GM23338 (cell line): ENCODE measurements at regions not wholly inside any gene's neighbourhood (a gene's known extent, or its start where the extent isn't known, plus 50 kb on each side); places are given as distances from the start of the nearest gene placed in this dataset.
"Not testable (repeated sequence)": the region's sequence is repeated elsewhere in the genome, so short reads cannot be mapped to it uniquely, and the experiment has no call there.

ENCODE experiments used
- ATAC-seq: fragments of 200-7000 bp; cut with Tn5 transposase; 3 replicates; pipeline ENCODE4 v1.9.1; 2020
- DNase-seq: peaks from one replicate; pipeline ENCODE4 v3.0.0-alpha.2; 2015; ENCODE audit warnings: low spot score
- H2AFZ ChIP-seq: fragments of 200-600 bp; sonication (generic); 2 replicates; pipeline ENCODE4 v1.8.0; 2016; ENCODE audit warnings: antibody characterized with exemption, mild to moderate bottlenecking, moderate library complexity
- H3F3A ChIP-seq: fragments of 200-600 bp; sonication (generic); replicated peaks from 2 replicates; pipeline ENCODE4 v1.8.0; 2017; ENCODE audit warnings: antibody characterized with exemption, mixed run types, low read depth
- H3K27ac ChIP-seq: fragments of 200-600 bp; sonication (generic); 2 replicates; pipeline ENCODE4 v1.6.1; 2016; ENCODE audit warnings: low read depth
- H3K27me3 ChIP-seq: fragments of 200-600 bp; sonication (generic); 2 replicates; pipeline ENCODE4 v1.8.0; 2016; ENCODE audit warnings: mild to moderate bottlenecking, mixed run types, moderate library complexity; ENCODE audit not compliant: insufficient read depth
- H3K36me3 ChIP-seq: fragments of 200-600 bp; sonication (generic); 2 replicates; pipeline ENCODE4 v1.8.0; 2016; ENCODE audit warnings: mild to moderate bottlenecking; ENCODE audit not compliant: insufficient read depth
- H3K4me1 ChIP-seq: fragments of 200-600 bp; sonication (generic); 2 replicates; pipeline ENCODE4 v1.8.0; 2016; ENCODE audit warnings: mild to moderate bottlenecking, moderate library complexity; ENCODE audit not compliant: insufficient read depth
- H3K4me2 ChIP-seq: fragments of 200-600 bp; sonication (generic); 2 replicates; pipeline ENCODE4 v1.7.1; 2017; ENCODE audit warnings: mixed run types
- H3K4me3 ChIP-seq: fragments of 200-600 bp; sonication (generic); 2 replicates; pipeline ENCODE4 v1.6.1; 2016; ENCODE audit warnings: mixed run types
- H3K79me2 ChIP-seq: fragments of 200-600 bp; sonication (generic); replicated peaks from 2 replicates; pipeline ENCODE4 v1.8.0; 2017; ENCODE audit warnings: mild to moderate bottlenecking; ENCODE audit not compliant: insufficient read depth
- H3K9me2 ChIP-seq: fragments of 200-600 bp; sonication (generic); 2 replicates; pipeline ENCODE4 v1.8.0; 2017; ENCODE audit not compliant: insufficient read depth
- H4K20me1 ChIP-seq: fragments of 200-600 bp; sonication (generic); replicated peaks from 2 replicates; pipeline ENCODE4 v1.8.0; 2017; ENCODE audit warnings: mild to moderate bottlenecking; ENCODE audit not compliant: insufficient read depth
- H3K27ac Mint-ChIP-seq: 2 replicates; pipeline ENCODE4 v1.8.0; 2020; ENCODE audit warnings: inconsistent platforms, mild to moderate bottlenecking, moderate library complexity, mixed read lengths
- H3K27me3 Mint-ChIP-seq: 3 replicates; pipeline ENCODE4 v1.8.0; 2022; ENCODE audit warnings: low read depth, mild to moderate bottlenecking, moderate library complexity, mixed read lengths, inconsistent platforms; ENCODE audit not compliant: insufficient read depth, poor library complexity
- H3K36me3 Mint-ChIP-seq: 3 replicates; pipeline ENCODE4 v1.8.0; 2021; ENCODE audit warnings: low read depth, mild to moderate bottlenecking, inconsistent platforms, moderate library complexity, mixed read lengths
- H3K4me1 Mint-ChIP-seq: 3 replicates; pipeline ENCODE4 v1.8.0; 2020; ENCODE audit warnings: mild to moderate bottlenecking, inconsistent platforms, mixed read lengths
- H3K4me3 Mint-ChIP-seq: 3 replicates; pipeline ENCODE4 v1.8.0; 2021; ENCODE audit warnings: moderate library complexity, mild to moderate bottlenecking, inconsistent platforms, mixed read lengths
- H3K9me3 Mint-ChIP-seq: 3 replicates; pipeline ENCODE4 v1.8.0; 2020; ENCODE audit warnings: moderate library complexity, mild to moderate bottlenecking, inconsistent platforms, mixed read lengths
- CREB1 ChIP-seq: fragments of 250-450 bp; sonication (Bioruptor Pico); IDR thresholded peaks from 2 replicates; pipeline ENCODE4 v1.5.0; 2020; ENCODE audit warnings: low read depth, mild to moderate bottlenecking, moderate library complexity
- EZH2 ChIP-seq: fragments of 200-600 bp; sonication (generic); IDR thresholded peaks from one replicate; pipeline ENCODE4 v1.8.0; 2017; ENCODE audit warnings: antibody characterized with exemption, mild to moderate bottlenecking, low read depth; ENCODE audit not compliant: unreplicated experiment
- EZH2phosphoT487 ChIP-seq: fragments of 200-600 bp; sonication (generic); IDR thresholded peaks from one replicate; pipeline ENCODE4 v1.8.1; 2018; ENCODE audit warnings: antibody characterized with exemption; ENCODE audit not compliant: unreplicated experiment
- JUNB ChIP-seq: IDR thresholded peaks from one replicate; pipeline ENCODE4 v1.6.1; 2016; ENCODE audit warnings: antibody characterized with exemption; ENCODE audit not compliant: unreplicated experiment
- NANOG ChIP-seq: IDR thresholded peaks from 2 replicates; pipeline ENCODE4 v1.6.1; 2016; ENCODE audit warnings: antibody characterized with exemption, borderline replicate concordance
- POLR2AphosphoS5 ChIP-seq: IDR thresholded peaks from 2 replicates; pipeline ENCODE4 v1.6.1; 2016; ENCODE audit warnings: antibody characterized with exemption, low read depth
- STAT1 ChIP-seq: IDR thresholded peaks from one replicate; pipeline ENCODE4 v1.6.1; 2016; ENCODE audit warnings: antibody characterized with exemption; ENCODE audit not compliant: unreplicated experiment
- ZNF114 ChIP-seq: fragments of 250-450 bp; sonication (Bioruptor Pico); IDR thresholded peaks from 2 replicates; pipeline ENCODE4 v1.5.0; 2020; ENCODE audit warnings: mild to moderate bottlenecking, moderate library complexity
- ZNF331 ChIP-seq: fragments of 250-450 bp; sonication (Bioruptor Pico); IDR thresholded peaks from 2 replicates; pipeline ENCODE4 v1.5.0; 2020; ENCODE audit warnings: low read depth, mild to moderate bottlenecking, moderate library complexity
- TF ChIP-seq, protein P1 (sequence below): IDR thresholded peaks from 2 replicates; pipeline ENCODE4 v1.6.1; 2016; ENCODE audit warnings: antibody characterized with exemption
- TF ChIP-seq, protein P2 (sequence below): fragments of 250-450 bp; sonication (Bioruptor Pico); IDR thresholded peaks from 2 replicates; pipeline ENCODE4 v1.5.0; 2020; ENCODE audit warnings: mild to moderate bottlenecking, moderate library complexity
- TF ChIP-seq, protein P3 (sequence below), 2 experiments: fragments of 200-600 bp in 1 of 2; sonication (generic) in 1 of 2; conservative IDR thresholded peaks; 2 replicates each; pipeline versions ENCODE4 v1.5.1 to v1.6.1; 2016 to 2017; ENCODE audit warnings: antibody characterized with exemption in 2 of 2, low read depth in 2 of 2, mild to moderate bottlenecking in 2 of 2, moderate library complexity in 1 of 2

DNA sequence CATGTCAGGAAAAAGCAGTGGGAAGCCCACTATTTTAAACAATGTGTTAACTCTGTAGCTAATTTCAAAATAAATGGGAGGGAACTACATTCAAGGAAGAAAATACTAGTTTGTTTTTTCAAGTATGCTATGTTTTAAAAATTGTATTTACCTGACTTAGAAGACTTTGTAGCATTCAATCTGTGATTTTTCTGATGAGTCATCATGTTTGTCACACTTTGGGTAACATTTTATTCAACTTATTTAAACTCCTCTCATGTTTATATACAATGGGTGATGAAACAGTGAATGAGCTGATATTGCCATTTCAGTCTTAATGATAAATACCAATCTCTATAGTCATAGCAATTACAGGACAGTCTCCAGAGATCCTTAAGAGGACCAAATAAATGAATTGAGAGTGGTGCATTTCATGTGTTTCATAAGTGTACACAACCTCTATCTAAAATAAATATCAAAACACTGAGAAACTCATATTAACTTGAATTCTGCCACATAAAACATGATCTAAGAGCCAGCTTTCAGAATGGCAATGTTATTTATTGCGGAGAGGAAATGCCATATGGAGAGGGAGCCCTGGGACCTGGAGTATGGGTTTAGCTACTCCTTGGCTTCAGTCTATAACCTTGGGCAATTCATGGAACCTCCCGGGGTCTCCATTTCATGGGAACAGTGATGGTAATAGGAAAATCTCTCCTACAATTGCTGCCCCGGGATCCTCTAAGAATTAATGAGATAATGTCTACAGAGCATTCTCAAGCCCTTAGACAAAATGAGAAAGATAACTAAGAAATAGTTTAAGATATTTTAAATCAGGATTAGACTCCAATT is 913.9 kb downstream of the TLE4 start:
- Histone ChIP-seq H3K4me3 (no peak overlapping the region), H3K4me1 (no peaks in the 10 kb centered on the region), H3K9me2 (0 out of 2 replicates have a peak, but pooled peaks cover 7% of the 10 kb centered on the region), H3K4me2 (no peak overlapping the region), H2AFZ (no peak overlapping the region), H3K36me3 (no peaks in the 10 kb centered on the region), H3K27ac (no peak overlapping the region), H4K20me1 (no peaks in the 10 kb centered on the region), H3K27me3 (no peaks in the 10 kb centered on the region), H3K79me2 (no peaks in the 10 kb centered on the region), H3F3A (no peaks in the 10 kb centered on the region)
- Mint-ChIP-seq H3K9me3 (peaks cover 5% of the 10 kb centered on the region; the same call in 1 of the 3 replicates), H3K4me3 (no peak overlapping the region), H3K36me3 (peaks cover 4% of the 10 kb centered on the region; the same call in 2 of the 3 replicates), H3K27me3 (peaks cover 2% of the 10 kb centered on the region), H3K4me1 (peaks cover 2% of the 10 kb centered on the region; the same call in 1 of the 3 replicates), H3K27ac (no peak overlapping the region; the same call in 1 of the 2 replicates)
- ATAC-seq (no peak), DNase-seq (no peak)
- no peak for TF ChIP-seq NANOG
- TF ChIP-seq ZNF331 (CRISPR knock-in tag), result no peak
- no peak for TF ChIP-seq POLR2AphosphoS5
- TF ChIP-seq CREB1 (CRISPR knock-in tag), result no peak
- TF ChIP-seq STAT1, result no peak
- TF ChIP-seq, protein P1, sequence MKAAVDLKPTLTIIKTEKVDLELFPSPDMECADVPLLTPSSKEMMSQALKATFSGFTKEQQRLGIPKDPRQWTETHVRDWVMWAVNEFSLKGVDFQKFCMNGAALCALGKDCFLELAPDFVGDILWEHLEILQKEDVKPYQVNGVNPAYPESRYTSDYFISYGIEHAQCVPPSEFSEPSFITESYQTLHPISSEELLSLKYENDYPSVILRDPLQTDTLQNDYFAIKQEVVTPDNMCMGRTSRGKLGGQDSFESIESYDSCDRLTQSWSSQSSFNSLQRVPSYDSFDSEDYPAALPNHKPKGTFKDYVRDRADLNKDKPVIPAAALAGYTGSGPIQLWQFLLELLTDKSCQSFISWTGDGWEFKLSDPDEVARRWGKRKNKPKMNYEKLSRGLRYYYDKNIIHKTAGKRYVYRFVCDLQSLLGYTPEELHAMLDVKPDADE, result no peak
- no peak for TF ChIP-seq EZH2phosphoT487
- TF ChIP-seq JUNB, result no peak
- TF ChIP-seq EZH2, result no peak
- TF ChIP-seq, protein P2, sequence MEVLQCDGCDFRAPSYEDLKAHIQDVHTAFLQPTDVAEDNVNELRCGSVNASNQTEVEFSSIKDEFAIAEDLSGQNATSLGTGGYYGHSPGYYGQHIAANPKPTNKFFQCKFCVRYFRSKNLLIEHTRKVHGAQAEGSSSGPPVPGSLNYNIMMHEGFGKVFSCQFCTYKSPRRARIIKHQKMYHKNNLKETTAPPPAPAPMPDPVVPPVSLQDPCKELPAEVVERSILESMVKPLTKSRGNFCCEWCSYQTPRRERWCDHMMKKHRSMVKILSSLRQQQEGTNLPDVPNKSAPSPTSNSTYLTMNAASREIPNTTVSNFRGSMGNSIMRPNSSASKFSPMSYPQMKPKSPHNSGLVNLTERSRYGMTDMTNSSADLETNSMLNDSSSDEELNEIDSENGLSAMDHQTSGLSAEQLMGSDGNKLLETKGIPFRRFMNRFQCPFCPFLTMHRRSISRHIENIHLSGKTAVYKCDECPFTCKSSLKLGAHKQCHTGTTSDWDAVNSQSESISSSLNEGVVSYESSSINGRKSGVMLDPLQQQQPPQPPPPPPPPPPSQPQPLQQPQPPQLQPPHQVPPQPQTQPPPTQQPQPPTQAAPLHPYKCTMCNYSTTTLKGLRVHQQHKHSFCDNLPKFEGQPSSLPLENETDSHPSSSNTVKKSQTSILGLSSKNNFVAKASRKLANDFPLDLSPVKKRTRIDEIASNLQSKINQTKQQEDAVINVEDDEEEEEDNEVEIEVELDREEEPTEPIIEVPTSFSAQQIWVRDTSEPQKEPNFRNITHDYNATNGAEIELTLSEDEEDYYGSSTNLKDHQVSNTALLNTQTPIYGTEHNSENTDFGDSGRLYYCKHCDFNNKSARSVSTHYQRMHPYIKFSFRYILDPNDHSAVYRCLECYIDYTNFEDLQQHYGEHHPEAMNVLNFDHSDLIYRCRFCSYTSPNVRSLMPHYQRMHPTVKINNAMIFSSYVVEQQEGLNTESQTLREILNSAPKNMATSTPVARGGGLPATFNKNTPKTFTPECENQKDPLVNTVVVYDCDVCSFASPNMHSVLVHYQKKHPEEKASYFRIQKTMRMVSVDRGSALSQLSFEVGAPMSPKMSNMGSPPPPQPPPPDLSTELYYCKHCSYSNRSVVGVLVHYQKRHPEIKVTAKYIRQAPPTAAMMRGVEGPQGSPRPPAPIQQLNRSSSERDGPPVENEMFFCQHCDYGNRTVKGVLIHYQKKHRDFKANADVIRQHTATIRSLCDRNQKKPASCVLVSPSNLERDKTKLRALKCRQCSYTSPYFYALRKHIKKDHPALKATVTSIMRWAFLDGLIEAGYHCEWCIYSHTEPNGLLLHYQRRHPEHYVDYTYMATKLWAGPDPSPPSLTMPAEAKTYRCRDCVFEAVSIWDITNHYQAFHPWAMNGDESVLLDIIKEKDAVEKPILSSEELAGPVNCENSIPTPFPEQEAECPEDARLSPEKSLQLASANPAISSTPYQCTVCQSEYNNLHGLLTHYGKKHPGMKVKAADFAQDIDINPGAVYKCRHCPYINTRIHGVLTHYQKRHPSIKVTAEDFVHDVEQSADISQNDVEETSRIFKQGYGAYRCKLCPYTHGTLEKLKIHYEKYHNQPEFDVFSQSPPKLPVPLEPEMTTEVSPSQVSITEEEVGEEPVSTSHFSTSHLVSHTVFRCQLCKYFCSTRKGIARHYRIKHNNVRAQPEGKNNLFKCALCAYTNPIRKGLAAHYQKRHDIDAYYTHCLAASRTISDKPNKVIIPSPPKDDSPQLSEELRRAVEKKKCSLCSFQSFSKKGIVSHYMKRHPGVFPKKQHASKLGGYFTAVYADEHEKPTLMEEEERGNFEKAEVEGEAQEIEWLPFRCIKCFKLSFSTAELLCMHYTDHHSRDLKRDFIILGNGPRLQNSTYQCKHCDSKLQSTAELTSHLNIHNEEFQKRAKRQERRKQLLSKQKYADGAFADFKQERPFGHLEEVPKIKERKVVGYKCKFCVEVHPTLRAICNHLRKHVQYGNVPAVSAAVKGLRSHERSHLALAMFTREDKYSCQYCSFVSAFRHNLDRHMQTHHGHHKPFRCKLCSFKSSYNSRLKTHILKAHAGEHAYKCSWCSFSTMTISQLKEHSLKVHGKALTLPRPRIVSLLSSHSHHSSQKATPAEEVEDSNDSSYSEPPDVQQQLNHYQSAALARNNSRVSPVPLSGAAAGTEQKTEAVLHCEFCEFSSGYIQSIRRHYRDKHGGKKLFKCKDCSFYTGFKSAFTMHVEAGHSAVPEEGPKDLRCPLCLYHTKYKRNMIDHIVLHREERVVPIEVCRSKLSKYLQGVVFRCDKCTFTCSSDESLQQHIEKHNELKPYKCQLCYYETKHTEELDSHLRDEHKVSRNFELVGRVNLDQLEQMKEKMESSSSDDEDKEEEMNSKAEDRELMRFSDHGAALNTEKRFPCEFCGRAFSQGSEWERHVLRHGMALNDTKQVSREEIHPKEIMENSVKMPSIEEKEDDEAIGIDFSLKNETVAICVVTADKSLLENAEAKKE (CRISPR knock-in tag), result no peak
- TF ChIP-seq, protein P3, sequence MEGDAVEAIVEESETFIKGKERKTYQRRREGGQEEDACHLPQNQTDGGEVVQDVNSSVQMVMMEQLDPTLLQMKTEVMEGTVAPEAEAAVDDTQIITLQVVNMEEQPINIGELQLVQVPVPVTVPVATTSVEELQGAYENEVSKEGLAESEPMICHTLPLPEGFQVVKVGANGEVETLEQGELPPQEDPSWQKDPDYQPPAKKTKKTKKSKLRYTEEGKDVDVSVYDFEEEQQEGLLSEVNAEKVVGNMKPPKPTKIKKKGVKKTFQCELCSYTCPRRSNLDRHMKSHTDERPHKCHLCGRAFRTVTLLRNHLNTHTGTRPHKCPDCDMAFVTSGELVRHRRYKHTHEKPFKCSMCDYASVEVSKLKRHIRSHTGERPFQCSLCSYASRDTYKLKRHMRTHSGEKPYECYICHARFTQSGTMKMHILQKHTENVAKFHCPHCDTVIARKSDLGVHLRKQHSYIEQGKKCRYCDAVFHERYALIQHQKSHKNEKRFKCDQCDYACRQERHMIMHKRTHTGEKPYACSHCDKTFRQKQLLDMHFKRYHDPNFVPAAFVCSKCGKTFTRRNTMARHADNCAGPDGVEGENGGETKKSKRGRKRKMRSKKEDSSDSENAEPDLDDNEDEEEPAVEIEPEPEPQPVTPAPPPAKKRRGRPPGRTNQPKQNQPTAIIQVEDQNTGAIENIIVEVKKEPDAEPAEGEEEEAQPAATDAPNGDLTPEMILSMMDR (conservative IDR thresholded peaks at IDR 0.05; ENCODE audit: low read depth in 2 of 2), result no peak
- TF ChIP-seq ZNF114, result no peak

DNA sequence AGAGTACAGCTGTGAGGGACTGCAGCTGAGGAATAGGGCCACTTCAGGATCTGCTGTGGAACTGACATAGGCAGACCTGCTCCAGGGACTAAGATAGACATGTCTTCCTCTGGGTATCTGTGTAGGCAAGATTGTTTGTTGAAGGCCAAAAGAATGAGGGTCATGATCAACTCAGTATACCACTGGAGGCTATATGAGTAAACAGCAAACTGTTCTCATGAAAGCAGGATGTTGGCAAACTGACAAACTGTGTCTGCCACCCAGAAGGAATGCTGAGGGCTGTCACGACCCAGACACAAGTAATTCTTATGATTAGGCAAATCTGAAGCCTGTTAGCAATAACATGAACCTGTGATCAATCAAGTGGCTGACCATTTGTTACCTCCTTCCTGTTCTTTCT is 910.5 kb downstream of the TLE4 start:
- not testable (repeated sequence) for H3K4me1 ChIP-seq, H3K79me2 ChIP-seq, H4K20me1 ChIP-seq, DNase-seq, H3K36me3 Mint-ChIP-seq, ATAC-seq, H3K4me2 ChIP-seq, H3K4me3 Mint-ChIP-seq, H3K9me3 Mint-ChIP-seq, H3K4me3 ChIP-seq, H3K36me3 ChIP-seq, H3K27ac ChIP-seq, H3K4me1 Mint-ChIP-seq, H3K27me3 Mint-ChIP-seq, H3F3A ChIP-seq, H3K27ac Mint-ChIP-seq, H3K9me2 ChIP-seq, H3K27me3 ChIP-seq, H2AFZ ChIP-seq
